NCI-H2029 treated with DMSO at 0.1 percent for 48 hours (cell line): ENCODE measurements at regions not wholly inside any gene's neighbourhood (a gene's known extent, or its start where the extent isn't known, plus 50 kb on each side); places are given as distances from the start of the nearest gene placed in this dataset.

Experiments used
- DNase-seq: peaks from one replicate; lab custom pipeline; 2025; lab: John Stamatoyannopoulos, UW

- DNase-seq, result no peak
These were observed 496.7 kb downstream of the EFNB2 start for GRCh38 chr13:106038752-106039151.

DNA sequence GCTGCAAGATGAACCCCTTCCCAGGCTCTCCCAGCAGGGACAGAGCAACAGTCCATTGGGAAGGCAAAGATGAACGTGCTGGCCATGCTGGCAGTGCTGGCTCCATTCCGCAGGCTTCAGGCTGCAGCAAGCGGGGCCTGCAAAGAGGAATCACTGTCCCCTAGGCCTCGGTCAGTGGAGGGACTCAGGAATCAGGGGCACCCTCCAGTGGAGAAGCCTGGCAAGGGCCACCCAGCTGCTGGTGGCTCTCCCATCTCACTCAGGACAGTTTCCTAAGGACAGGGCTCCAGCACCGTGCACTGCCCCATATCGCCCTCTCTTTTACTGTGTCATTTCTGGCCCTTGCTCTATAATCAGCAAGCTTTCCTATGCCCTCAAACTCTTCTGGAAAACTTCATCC is 498.6 kb downstream of the EFNB2 start:
- no peak for DNase-seq

DNA sequence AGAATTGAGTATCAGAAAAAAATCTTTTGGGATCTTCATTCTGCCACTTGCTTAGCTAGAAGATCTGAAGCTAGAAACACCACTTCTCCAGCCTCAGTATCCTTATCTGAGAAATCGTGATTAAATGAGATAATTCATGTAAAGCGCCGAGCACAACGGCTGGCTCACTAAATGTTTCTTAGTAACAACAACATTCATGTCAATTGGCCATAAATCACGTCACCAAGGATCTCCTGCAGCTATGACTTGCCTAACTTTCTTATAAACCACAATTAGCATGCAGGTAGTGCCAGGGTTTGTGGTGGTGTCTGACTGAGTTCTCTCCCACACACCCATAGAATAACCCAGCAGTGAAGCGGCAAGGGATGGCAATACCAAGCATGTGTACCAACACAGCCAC is 501.3 kb downstream of the EFNB2 start:
- DNase-seq, result no peak

DNA sequence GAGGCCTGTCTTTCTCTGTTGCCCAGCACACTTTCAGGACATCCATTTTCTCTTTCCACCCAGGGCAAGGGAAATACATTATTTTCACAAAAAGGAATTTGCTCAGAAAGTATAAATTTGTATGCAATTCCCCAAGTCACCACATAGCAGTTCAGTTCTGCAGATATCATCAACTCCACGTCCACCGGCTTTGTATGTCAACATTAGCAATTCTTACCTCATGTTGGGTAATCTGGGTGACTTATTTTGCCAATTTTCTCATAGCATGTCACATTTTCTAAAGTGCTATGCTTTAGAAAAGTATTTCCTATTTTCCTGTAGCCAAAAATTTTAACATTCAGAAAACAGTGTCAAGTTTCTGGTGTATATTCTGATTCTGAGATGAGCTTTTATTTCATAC is 501.8 kb downstream of the EFNB2 start:
- no peak for DNase-seq

DNA sequence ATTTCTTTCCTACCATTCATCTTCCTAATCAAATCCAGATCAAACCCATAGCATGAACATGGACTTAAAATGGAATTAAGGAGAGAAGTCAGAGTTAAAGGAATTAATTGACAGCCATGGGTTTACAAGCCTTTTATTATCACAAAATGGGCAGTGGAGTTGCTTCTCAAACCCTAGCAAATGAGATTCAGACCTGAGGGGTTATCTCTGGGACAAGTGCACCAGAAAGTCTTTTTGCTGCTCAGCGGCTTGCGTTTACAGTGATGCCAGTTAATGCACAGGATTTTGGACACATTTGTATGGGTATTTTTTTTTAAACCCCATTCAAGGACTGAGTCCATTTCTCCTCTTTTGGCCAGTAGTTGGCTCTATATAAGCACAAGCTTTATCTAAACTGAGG is 503.0 kb downstream of the EFNB2 start:
- no peak for DNase-seq

GRCh38 chr13:106029676-106030290 is 505.7 kb downstream of the EFNB2 start:
- DNase-seq, result no peak

- DNase-seq, result no peak
These were observed 506.6 kb downstream of the EFNB2 start for GRCh38 chr13:106028911-106029310.

DNA sequence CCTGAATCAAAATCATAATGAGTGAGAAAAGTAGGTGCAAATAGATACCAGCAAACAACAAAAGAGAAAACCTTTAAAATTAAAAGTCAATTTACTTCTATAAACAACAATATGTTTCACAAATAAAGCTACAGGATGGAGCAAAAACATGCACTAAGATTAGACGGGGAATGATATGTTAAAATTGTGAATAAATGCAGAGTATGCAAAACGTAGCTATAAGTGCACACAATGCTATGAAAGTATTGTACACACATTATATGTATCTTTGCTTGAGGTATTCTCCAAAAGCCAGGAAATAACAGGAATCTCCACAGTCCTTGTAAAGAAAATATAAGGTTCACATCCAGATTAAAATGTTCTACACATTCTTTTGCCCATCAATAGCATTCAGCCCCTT is 523.9 kb downstream of the EFNB2 start:
- no peak for DNase-seq

DNA sequence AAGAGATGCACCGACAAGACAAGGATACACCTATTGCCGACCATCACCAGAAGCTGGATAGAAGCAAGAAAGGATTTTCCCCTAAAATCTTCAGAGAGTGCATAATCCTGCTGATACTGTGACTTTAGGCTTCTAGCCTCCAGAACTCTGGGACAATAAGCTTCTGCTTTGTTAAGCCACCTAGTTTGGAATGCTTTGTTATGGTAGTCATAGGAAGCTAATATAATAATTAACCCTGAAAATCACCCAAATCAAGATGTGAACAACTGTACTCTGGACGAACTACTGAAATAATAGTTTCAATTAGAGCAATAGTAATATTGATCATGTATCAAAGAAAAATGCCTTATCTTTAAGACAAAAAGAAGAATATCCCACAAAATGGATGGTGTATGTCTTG is 524.6 kb downstream of the EFNB2 start:
- DNase-seq, result no peak

GRCh38 chr13:106008540-106008939 is 526.9 kb downstream of the EFNB2 start:
- no peak for DNase-seq

- no peak for DNase-seq
These were observed 528.3 kb downstream of the EFNB2 start for GRCh38 chr13:106007156-106007555.

- DNase-seq, result no peak
These were observed 531.8 kb downstream of the EFNB2 start for GRCh38 chr13:106003651-106004050.

DNA sequence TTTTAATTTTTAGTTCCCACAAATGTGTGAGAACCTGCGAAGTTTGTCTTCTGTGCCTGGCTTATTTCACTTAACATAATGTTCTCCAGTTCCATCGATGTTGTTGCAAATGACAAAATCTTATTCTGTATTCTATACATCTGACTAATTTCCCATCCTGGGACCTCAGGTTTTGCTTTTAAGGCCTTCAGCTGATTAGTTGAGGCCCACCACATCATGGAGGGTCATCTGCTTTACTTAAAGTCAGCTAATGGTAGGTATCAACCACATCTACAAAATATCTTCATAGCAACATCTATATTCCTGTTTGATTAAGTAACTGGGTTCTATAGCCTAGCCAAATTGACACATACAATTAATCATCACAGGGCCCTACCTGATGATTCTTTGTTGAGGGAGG is 534.0 kb downstream of the EFNB2 start:
- DNase-seq, result no peak

DNA sequence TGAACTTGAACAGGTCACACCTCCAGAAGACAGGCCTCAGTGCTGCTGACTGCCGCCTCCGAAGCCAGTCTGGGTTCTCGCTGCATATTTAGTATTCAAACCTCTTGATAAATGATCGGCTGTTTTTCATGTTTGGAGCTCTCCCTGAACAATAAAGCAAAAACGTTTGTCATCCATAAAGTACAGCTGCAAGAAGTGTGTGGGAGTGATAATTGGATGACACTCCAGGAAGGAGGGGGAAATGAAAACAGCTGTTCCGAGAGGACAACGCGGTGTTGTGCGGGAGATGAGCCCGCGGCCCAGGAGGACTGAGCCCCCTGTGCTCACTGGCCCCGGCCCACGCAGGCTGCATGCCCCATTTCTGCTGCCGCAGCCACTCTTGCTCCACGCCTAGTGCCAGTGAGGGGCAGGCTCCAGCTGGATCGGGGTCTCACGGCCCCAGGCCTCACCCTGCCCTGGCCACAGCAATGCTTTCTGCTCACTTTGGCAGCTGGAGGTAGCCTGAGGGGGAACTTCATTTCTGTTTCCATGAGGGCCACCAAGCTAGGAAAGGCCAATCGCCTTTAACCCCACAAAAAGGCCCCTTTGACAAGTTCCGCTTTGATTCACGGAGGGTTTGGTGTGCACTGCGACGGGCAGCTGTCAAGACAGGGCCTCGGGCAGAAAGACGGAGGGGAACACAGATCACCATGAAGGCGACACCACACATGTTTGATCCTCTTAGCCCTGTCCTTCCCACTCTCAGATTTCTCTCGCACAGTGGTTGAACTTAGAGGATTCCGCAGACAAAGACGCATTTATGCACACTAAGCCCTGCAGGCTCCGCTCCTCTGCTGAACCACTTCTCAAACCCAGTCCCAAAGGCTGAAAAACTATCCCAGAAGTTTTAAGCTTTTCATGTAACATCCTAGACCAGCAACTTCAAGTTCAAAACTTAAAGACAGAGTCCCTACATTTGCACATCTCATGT is 537.6 kb downstream of the EFNB2 start:
- no peak for DNase-seq

DNA sequence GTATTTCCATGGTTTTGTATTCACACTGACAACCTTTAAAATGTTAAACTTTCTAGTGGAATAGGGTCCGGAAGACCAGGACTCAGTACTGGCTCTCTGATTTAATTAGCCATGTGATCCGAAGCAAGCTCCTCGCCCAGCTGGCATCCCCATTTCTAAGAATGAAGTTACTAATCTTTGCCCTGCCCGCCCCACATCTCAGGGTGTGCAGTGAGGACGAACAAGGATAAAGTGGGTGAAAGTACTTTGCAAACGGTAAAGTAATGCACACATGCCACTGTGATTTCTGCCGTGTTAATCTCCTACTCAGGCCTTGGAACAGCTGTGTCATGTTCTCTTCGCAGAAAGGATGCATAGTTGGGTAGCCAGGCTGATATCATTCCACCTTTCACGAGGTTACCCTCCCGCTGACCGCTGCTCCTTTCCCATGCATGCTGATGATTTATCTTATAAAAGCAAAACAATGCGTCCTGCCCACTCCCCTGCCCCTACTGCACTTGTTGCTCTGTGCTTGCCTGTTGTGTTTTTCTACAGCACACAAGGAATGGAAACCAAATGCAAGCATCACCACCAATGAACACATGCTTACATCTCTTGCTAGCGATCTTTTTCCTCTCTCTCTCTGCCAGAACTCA is 539.0 kb downstream of the EFNB2 start:
- DNase-seq, result no peak

GRCh38 chr13:105994340-105994739 is 541.1 kb downstream of the EFNB2 start:
- DNase-seq, result no peak

- DNase-seq, result no peak
These were observed 543.7 kb downstream of the EFNB2 start for GRCh38 chr13:105991622-105992277.

- no peak for DNase-seq
These were observed 544.3 kb downstream of the EFNB2 start for GRCh38 chr13:105991131-105991530.

DNA sequence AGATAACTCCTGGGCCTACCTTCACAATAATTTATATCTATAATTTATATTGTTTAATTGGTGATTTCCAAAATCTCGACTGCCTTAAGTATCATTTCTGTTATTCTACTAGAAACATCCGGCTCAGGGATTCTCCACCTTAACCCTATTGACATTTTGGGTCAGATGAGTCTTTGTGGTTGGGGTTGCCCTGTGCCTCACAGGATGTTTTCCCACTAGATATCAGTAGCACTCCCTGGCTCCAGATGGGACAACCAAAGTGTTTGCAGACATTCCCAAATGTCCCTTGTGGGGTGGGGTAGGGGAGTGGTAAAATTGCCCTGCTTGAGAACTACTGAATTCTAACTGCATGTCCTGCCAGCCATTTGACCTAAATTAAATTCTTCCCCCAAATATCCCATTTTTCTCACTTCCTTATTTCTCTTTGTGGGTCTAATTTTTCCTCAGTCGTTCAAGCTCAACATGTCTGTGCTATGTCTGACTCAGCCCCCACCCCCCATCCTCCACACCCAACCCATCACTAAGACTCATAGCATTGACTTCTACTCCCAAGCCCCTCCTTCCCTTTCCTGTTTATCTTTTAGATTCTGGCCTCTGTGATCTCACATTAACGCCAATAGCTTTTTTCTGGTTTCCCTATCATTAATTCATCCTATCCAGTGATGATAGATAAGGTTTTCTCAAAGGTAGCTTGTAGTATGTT is 545.1 kb downstream of the EFNB2 start:
- no peak for DNase-seq

DNA sequence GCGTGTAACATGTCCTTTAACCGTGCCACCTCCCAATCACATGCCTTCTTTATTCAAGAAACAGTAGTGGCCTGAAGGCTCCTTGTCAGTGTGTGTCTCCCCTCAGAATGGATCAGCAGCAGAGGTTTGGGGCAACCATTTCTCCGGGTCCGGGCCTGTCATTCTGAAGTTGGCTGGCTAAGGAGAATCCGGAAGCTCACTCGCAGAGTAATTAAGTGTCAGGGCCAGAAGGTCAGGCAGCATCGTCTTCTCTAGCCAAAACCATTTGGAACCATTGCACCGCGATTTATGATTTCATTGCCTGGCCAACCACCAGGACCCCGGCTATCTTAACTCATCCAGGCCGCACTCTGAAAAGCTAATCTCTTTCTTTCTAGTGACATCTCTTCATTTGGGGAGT is 550.8 kb downstream of the EFNB2 start:
- no peak for DNase-seq

DNA sequence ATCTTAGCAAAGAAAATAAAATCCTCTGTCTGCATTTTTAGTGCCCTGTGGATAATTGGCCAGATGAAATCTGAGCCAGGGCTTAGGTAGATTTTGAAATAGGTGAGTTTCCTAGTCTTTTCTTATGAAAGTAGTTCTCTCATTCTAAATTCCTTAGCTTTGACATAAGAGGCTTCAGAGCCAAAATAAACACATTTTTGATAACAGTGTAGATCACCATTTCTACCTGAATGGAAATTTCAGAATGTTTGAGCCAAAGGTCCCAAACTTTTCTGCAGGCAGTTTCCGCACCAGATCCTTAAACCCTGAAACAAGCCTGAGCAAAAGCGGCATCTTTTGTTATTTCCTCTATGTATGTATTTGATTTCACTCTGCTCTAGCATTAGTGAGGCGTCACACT is 551.2 kb downstream of the EFNB2 start:
- no peak for DNase-seq
